Activated CD8-positive, alpha-beta memory T cell treated with anti-CD3 and anti-CD28 coated beads for 48 hours (primary cell): ENCODE measurements at regions not wholly inside any gene's neighbourhood (a gene's known extent, or its start where the extent isn't known, plus 50 kb on each side); places are given as distances from the start of the nearest gene placed in this dataset.
"Not testable (repeated sequence)": the region's sequence is repeated elsewhere in the genome, so short reads cannot be mapped to it uniquely, and the experiment has no call there.

ENCODE experiments used
- DNase-seq, 3 experiments: peaks; one replicate each; pipeline ENCODE4 v3.0.0-alpha.2; 2020; ENCODE audit warnings: low read depth in 2 of 3, low spot score in 2 of 3

- no peak for DNase-seq
Observed at GRCh38 chr3:150135287-150135721, 164.6 kb upstream of the PFN2 start.

DNA sequence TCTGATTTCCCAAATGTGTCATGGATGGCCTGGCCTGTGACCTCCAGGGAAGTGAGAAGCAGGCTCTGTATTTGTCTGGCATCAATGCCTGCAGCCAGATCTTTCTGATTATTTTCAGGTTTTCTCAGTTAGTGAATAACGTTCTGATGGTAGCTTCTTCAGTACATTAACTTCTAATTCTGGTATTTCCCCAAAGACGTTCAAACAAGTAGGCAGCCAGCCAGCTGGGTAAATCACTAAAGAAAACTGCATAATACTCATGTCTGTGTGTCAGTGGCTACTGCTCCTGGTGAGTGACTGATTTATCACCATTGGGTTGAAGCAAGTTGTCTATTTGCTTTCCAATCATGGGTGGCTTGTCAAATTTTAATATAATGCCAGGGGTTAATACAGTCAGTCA is 162.6 kb upstream of the PFN2 start:
- DNase-seq: no peak

- no peak for DNase-seq
Observed at GRCh38 chr3:150132101-150132749, 161.5 kb upstream of the PFN2 start.

DNA sequence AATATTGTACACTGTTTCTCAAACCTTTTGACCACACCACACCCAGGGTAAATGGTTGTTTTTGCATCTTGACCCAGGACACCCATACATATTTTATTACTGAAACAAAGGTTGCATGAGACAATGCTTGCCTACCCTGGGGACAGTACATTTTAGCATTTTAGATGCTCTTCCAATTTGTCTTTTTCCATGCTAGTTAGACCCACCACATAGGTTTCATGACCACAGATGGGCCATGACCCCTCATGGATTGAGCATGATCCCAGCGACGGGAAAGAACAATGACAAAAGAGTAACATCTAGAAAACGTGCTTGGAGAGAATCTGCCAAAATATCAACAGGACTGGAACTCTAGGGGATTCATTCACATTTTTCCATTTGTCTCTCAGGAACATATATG is 161.0 kb upstream of the PFN2 start:
- DNase-seq: no peak

GRCh38 chr3:150130404-150131100 is 159.9 kb upstream of the PFN2 start:
- no peak for DNase-seq

DNA sequence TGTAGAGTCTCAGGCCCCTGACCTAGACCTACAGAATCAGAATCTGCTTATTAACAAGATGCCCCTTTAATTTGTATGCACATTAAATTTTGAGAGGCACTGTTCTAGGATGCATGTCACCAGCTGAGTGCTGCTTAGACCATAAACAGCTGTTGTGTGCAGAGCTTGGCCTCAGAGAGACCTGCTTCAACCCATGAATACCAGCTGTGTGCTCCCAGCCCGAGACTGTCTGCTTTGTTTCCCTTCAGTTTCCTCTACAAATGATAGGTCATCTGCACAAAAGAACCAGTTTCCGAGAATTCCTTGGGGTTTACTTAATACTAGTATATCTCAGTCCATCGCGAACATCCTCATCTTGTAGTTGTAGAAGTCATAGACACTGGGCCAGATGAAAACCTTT is 158.5 kb upstream of the PFN2 start:
- no peak for DNase-seq

GRCh38 chr3:150128126-150128525 is 157.4 kb upstream of the PFN2 start:
- DNase-seq: no peak

DNA sequence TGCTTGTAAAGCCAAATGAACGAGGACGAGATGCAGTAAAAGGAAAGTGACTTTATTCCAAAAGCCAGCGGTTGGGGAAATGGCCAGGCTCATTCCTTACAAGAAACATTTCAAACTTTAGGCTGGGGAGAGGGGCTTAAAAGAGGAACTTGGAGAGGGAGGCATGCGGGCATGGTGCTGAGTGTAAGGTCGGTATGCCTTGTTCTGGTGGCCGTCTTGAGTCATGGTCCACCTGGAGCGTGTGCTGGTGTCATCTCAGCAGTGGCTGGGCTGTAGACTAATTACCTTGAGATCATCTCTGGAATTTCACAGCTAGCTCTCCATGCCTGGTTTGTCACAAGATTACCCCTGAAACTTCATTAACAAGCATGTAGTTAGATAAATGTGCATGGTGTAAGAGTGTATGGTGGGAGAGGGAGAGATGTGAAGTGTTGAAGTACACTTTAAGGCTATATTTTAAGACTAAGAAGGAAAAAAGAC is 156.4 kb upstream of the PFN2 start:
- DNase-seq: no peak

GRCh38 chr3:150124142-150124541 is 153.4 kb upstream of the PFN2 start:
- DNase-seq: no peak

- not testable (repeated sequence) for DNase-seq
Observed at GRCh38 chr3:150123249-150123648, 152.6 kb upstream of the PFN2 start.

DNA sequence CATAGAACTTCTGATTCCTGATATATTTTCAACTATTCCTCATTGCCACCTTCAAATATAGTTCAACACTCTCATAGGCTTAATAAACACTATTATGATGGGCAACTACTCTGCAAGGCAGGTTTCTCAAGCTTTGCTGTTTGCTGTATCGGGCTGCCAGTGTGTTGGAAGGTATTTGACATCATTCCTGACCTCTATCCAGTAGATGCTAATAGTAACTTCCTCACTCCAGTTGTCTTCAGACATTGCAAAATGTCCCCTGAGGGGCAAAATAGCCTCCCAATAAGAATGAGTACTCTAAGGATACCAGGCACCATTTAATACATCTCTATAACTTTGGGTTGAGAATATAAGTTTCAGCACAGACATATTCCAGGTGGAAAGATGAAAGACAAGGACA is 147.5 kb upstream of the PFN2 start:
- DNase-seq: no peak

DNA sequence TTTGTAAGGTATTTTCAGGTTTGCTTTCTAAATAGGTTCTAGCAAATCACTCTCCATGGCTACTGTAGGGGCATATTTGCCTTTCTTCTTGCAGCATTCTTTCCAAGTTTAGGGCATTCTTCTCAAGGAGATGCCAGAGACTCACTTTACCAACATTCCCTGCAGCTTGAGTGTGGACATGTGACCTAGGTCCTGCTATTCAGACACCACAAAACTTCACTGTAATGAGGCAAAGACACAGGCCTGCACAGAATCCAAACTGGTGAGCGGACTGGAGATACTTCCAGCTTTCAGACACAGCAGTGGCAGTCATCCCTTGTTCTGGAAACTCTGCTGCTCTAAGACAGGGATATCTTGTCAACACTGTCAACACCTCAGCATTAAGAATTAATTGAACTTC is 146.4 kb upstream of the PFN2 start:
- DNase-seq: no peak

- DNase-seq: no peak
Observed at GRCh38 chr3:150116196-150116595, 145.5 kb upstream of the PFN2 start.

GRCh38 chr3:150114873-150115540 is 144.3 kb upstream of the PFN2 start:
- DNase-seq: no peak

DNA sequence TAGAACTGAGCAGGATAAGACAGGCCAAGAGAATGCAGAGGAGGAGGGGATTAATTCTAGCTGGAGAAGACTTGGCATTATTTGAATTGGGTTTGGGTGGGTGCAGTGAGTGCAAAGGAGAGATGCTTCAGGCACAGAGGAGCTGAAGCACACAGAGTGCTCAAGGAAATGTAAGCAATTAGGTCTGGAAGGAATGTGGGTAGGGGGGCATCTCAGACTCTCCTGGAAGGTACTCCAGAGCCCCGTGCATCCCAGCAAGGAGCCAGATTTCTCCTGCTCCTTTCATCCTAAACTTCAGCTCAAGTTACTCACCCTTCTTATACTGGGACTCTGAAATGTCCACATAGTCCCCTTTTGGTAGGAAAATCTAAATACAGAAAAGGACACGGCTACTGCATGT is 143.6 kb upstream of the PFN2 start:
- DNase-seq: no peak

DNA sequence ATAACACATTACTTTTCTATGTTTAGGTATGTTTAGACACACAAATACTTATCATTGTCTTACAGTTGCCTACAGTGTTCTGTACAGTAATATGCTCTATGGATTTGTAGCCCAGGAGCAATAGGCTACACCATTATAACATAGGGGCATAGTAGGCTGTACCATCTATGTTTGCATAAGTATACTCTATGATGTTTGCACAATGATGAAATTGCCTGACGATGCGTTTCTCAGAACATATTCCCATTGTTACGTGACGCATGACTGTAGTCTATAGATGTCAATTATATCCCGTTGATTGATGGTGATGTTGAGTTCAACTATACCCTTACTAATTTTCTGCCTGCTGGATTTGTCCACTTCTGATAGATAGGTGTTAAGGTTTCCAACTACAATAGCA is 139.4 kb upstream of the PFN2 start:
- DNase-seq: no peak

GRCh38 chr3:150107429-150108175 is 136.9 kb upstream of the PFN2 start:
- DNase-seq: no peak

DNA sequence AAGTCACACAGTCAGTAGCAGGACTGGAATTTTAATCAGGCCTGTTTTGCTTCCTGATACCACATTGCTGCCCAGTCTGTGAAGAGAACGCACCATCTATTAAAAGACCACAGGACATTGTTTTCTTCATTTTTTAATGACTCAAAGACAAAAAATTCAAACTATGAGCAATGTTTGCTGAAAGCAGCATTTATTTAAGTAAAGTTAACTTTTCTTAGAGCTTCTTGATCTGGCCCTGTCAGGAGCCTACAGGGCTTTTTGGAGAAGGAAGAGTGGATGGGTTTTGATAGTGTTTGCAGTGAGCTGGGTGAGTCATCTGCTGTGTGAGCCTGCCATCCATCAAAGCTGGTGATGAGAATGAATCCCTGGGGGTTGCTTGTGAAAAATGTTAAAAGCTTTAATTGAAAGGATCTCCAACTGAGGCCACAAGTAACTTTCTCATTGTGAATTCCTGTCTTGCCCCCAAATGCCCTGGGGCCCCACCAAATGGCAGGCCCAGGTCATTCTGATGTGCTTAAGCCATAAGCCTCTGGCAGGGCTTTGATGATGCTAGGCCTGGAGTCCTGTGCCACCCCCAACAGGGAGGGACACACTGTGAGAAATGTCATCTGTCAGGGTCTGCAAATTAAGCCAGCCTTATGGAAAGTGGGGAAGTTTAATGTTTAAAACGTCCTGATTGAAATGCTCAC is 136.2 kb upstream of the PFN2 start:
- no peak for DNase-seq

- no peak for DNase-seq
Observed at GRCh38 chr3:150105886-150106612, 135.4 kb upstream of the PFN2 start.

- DNase-seq: no peak
Observed at GRCh38 chr3:150105025-150105424, 134.3 kb upstream of the PFN2 start.
